IMR-90 (cell line): ENCODE measurements at regions not wholly inside any gene's neighbourhood (a gene's known extent, or its start where the extent isn't known, plus 50 kb on each side); places are given as distances from the start of the nearest gene placed in this dataset.

ENCODE experiments used
- CHD1 ChIP-seq: IDR thresholded peaks from 2 replicates; pipeline ENCODE4 v1.6.1; 2012; ENCODE audit warnings: low read depth, low read length, improper control_type of control experiment
- MAFK ChIP-seq: IDR thresholded peaks from 2 replicates; pipeline ENCODE4 v1.6.1; 2012; ENCODE audit warnings: low read depth, low read length, improper control_type of control experiment
- MAZ ChIP-seq: IDR thresholded peaks from 2 replicates; pipeline ENCODE4 v1.6.1; 2012; ENCODE audit warnings: low read depth, mild to moderate bottlenecking, low read length, improper control_type of control experiment, moderate library complexity, borderline replicate concordance
- MXI1 ChIP-seq: IDR thresholded peaks from 2 replicates; pipeline ENCODE4 v1.6.1; 2012; ENCODE audit warnings: low read depth, mild to moderate bottlenecking, low read length, moderate library complexity, borderline replicate concordance
- POLR2A ChIP-seq: IDR thresholded peaks from 2 replicates; pipeline ENCODE4 v1.6.1; 2012; ENCODE audit warnings: mild to moderate bottlenecking, low read depth, low read length
- SMC3 ChIP-seq: fragments of 150-350 bp; IDR thresholded peaks from 2 replicates; pipeline ENCODE4 v1.6.1; 2016; ENCODE audit warnings: low read depth, mild to moderate bottlenecking, antibody characterized with exemption, low read length, moderate library complexity
- TF ChIP-seq, protein P1 (sequence below): conservative IDR thresholded peaks from 2 replicates; pipeline ENCODE4 v1.5.1; 2012; ENCODE audit warnings: mild to moderate bottlenecking, low read depth, low read length, improper control_type of control experiment

- TF ChIP-seq POLR2A (no peak), CHD1 (no peak), MXI1 (no peak), MAFK (no peak), MAZ (no peak), SMC3 (no peak)
- TF ChIP-seq, protein P1, sequence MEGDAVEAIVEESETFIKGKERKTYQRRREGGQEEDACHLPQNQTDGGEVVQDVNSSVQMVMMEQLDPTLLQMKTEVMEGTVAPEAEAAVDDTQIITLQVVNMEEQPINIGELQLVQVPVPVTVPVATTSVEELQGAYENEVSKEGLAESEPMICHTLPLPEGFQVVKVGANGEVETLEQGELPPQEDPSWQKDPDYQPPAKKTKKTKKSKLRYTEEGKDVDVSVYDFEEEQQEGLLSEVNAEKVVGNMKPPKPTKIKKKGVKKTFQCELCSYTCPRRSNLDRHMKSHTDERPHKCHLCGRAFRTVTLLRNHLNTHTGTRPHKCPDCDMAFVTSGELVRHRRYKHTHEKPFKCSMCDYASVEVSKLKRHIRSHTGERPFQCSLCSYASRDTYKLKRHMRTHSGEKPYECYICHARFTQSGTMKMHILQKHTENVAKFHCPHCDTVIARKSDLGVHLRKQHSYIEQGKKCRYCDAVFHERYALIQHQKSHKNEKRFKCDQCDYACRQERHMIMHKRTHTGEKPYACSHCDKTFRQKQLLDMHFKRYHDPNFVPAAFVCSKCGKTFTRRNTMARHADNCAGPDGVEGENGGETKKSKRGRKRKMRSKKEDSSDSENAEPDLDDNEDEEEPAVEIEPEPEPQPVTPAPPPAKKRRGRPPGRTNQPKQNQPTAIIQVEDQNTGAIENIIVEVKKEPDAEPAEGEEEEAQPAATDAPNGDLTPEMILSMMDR: no peak
Observed at GRCh38 chr1:5729636-5730145, 262.5 kb downstream of the NPHP4 start.
